IMR-90 (cell line): ENCODE measurements at regions not wholly inside any gene's neighbourhood (a gene's known extent, or its start where the extent isn't known, plus 50 kb on each side); places are given as distances from the start of the nearest gene placed in this dataset.

ENCODE experiments used
- ATAC-seq: fragments of 200-7000 bp; cut with Tn5 transposase; 2 replicates; pipeline ENCODE4 v1.9.1; 2020; ENCODE audit warnings: low read depth, mild to moderate bottlenecking, moderate library complexity
- BruUV-seq: library from RNA; stranded (reverse); fragments of 400-500 nt; replicated peaks from 2 replicates; lab custom pipeline; 2021; lab: Mats Ljungman, UMichigan
- CTCF ChIA-PET: fragments of 300-600 bp; formaldehyde crosslinking; extraction: SDS; loops from one replicate; lab custom pipeline; 2021; ENCODE audit warnings: antibody characterized with exemption; lab: Yijun Ruan, JAX
- POLR2A ChIA-PET: fragments of 300-600 bp; sonication (Branson Sonifier 250); formaldehyde crosslinking; loops from one replicate; lab custom pipeline; 2022; ENCODE audit warnings: antibody characterized with exemption; ENCODE audit not compliant: unreplicated experiment; lab: Charles Lee
- DNase-seq: peaks from one replicate; pipeline ENCODE4 v3.0.0; 2013
- H2AFZ ChIP-seq: replicated peaks from 2 replicates; pipeline ENCODE3; 2013; ENCODE audit warnings: low read length, mild to moderate bottlenecking; ENCODE audit not compliant: poor library complexity
- H2AK5ac ChIP-seq: 2 replicates; pipeline ENCODE4 v1.6.1; 2013; ENCODE audit warnings: low read depth, low read length, inconsistent platforms
- H2AK9ac ChIP-seq: replicated peaks from 2 replicates; pipeline ENCODE3; 2013; ENCODE audit warnings: mild to moderate bottlenecking, low read depth, low read length, moderate library complexity; ENCODE audit not compliant: poor library complexity
- H2BK120ac ChIP-seq: 2 replicates; pipeline ENCODE4 v1.6.1; 2013; ENCODE audit warnings: low read depth, low read length, inconsistent platforms
- H2BK15ac ChIP-seq: 3 replicates; pipeline ENCODE4 v1.6.1; 2013; ENCODE audit warnings: low read depth, low read length, inconsistent platforms
- H2BK20ac ChIP-seq: 2 replicates; pipeline ENCODE4 v1.6.1; 2013; ENCODE audit warnings: low read depth, mild to moderate bottlenecking, inconsistent platforms, low read length, moderate library complexity
- H2BK5ac ChIP-seq: 2 replicates; pipeline ENCODE4 v1.6.1; 2013; ENCODE audit warnings: mild to moderate bottlenecking, low read depth, low read length, inconsistent platforms; ENCODE audit not compliant: poor library complexity, severe bottlenecking
- H3K14ac ChIP-seq: replicated peaks from 2 replicates; pipeline ENCODE4 v1.6.1; 2013; ENCODE audit warnings: low read depth, low read length, inconsistent platforms
- H3K18ac ChIP-seq: 2 replicates; pipeline ENCODE4 v1.6.1; 2013; ENCODE audit warnings: low read depth, low read length, control low read depth
- H3K23ac ChIP-seq: 2 replicates; pipeline ENCODE4 v1.6.1; 2013; ENCODE audit warnings: low read depth, low read length, inconsistent platforms
- H3K27ac ChIP-seq: 2 replicates; pipeline ENCODE4 v1.5.1; 2013; ENCODE audit warnings: mild to moderate bottlenecking, control low read depth, low read length; ENCODE audit not compliant: insufficient read depth
- H3K27me3 ChIP-seq: 2 replicates; pipeline ENCODE4 v1.6.1; 2013; ENCODE audit warnings: low read length; ENCODE audit not compliant: control insufficient read depth, insufficient read depth
- H3K36me3 ChIP-seq: 2 replicates; pipeline ENCODE4 v1.6.1; 2013; ENCODE audit warnings: low read length, mixed read lengths; ENCODE audit not compliant: control insufficient read depth, insufficient read depth
- H3K4ac ChIP-seq: 2 replicates; pipeline ENCODE4 v1.6.1; 2013; ENCODE audit warnings: low read depth, low read length, inconsistent platforms
- H3K4me1 ChIP-seq: 2 replicates; pipeline ENCODE4 v1.6.1; 2013; ENCODE audit warnings: low read length, mixed read lengths; ENCODE audit not compliant: control insufficient read depth, insufficient read depth
- H3K4me2 ChIP-seq: 2 replicates; pipeline ENCODE4 v1.6.1; 2013; ENCODE audit warnings: low read depth, mild to moderate bottlenecking, control low read depth, low read length, moderate library complexity
- H3K4me3 ChIP-seq: 2 replicates; pipeline ENCODE4 v1.5.1; 2013; ENCODE audit warnings: low read depth, mild to moderate bottlenecking, control low read depth, low read length, moderate library complexity; ENCODE audit not compliant: insufficient read depth
- H3K56ac ChIP-seq: 2 replicates; pipeline ENCODE4 v1.6.1; 2013; ENCODE audit warnings: low read length, inconsistent platforms; ENCODE audit not compliant: insufficient read depth; ENCODE audit errors: extremely low read depth
- H3K79me1 ChIP-seq, 2 experiments: 2 replicates each; pipeline ENCODE4 v1.6.1; 2013; ENCODE audit warnings: low read length in 2 of 2, inconsistent platforms in 1 of 2, low read depth in 1 of 2
- H3K9ac ChIP-seq: 2 replicates; pipeline ENCODE4 v1.6.1; 2013; ENCODE audit warnings: low read depth, low read length, control low read depth
- H3K9me1 ChIP-seq: 2 replicates; pipeline ENCODE4 v1.6.1; 2013; ENCODE audit warnings: low read length, inconsistent platforms; ENCODE audit not compliant: insufficient read depth
- H3K9me3 ChIP-seq: 2 replicates; pipeline ENCODE4 v1.6.1; 2013; ENCODE audit warnings: low read length; ENCODE audit not compliant: control insufficient read depth, insufficient read depth
- H4K20me1 ChIP-seq: 2 replicates; pipeline ENCODE4 v1.6.1; 2013; ENCODE audit warnings: low read length, inconsistent platforms; ENCODE audit not compliant: insufficient read depth
- H4K5ac ChIP-seq: 2 replicates; pipeline ENCODE4 v1.6.1; 2013; ENCODE audit warnings: mild to moderate bottlenecking, low read depth, low read length, control low read depth
- H4K8ac ChIP-seq, 2 experiments: 2 replicates each; pipeline ENCODE4 v1.6.1; 2013; ENCODE audit warnings: low read depth in 2 of 2, low read length in 2 of 2, control low read depth in 1 of 2, inconsistent platforms in 1 of 2
- H4K91ac ChIP-seq: 2 replicates; pipeline ENCODE4 v1.6.1; 2013; ENCODE audit warnings: low read depth, low read length, inconsistent platforms; ENCODE audit not compliant: insufficient read depth
- BHLHE40 ChIP-seq: fragments of 150-350 bp; IDR thresholded peaks from 2 replicates; pipeline ENCODE4 v1.6.1; 2016; ENCODE audit warnings: mild to moderate bottlenecking, low read depth, low read length
- CEBPB ChIP-seq: IDR thresholded peaks from 2 replicates; pipeline ENCODE4 v1.6.1; 2012; ENCODE audit warnings: low read depth, low read length, improper control_type of control experiment
- FOS ChIP-seq: fragments of 150-350 bp; IDR thresholded peaks from 2 replicates; pipeline ENCODE4 v1.6.1; 2016; ENCODE audit warnings: low read depth, low read length
- MAZ ChIP-seq: IDR thresholded peaks from 2 replicates; pipeline ENCODE4 v1.6.1; 2012; ENCODE audit warnings: low read depth, mild to moderate bottlenecking, low read length, improper control_type of control experiment, moderate library complexity, borderline replicate concordance
- MXI1 ChIP-seq: IDR thresholded peaks from 2 replicates; pipeline ENCODE4 v1.6.1; 2012; ENCODE audit warnings: low read depth, mild to moderate bottlenecking, low read length, moderate library complexity, borderline replicate concordance
- NFE2L2 ChIP-seq: fragments of 150-350 bp; IDR thresholded peaks from 2 replicates; pipeline ENCODE4 v1.6.1; 2016; ENCODE audit warnings: low read depth, mild to moderate bottlenecking, low read length
- POLR2A ChIP-seq: IDR thresholded peaks from 2 replicates; pipeline ENCODE4 v1.6.1; 2012; ENCODE audit warnings: mild to moderate bottlenecking, low read depth, low read length
- RAD21 ChIP-seq: IDR thresholded peaks from 2 replicates; pipeline ENCODE4 v1.6.1; 2012; ENCODE audit warnings: low read length, improper control_type of control experiment
- RCOR1 ChIP-seq: IDR thresholded peaks from 2 replicates; pipeline ENCODE4 v1.6.1; 2012; ENCODE audit warnings: mild to moderate bottlenecking, low read length, improper control_type of control experiment; ENCODE audit not compliant: insufficient replicate concordance
- RFX5 ChIP-seq: IDR thresholded peaks from 2 replicates; pipeline ENCODE4 v1.8.0; 2012; ENCODE audit warnings: low read depth, mild to moderate bottlenecking, low read length, moderate library complexity
- WGBS, 2 experiments: methylation state at CpG; one replicate each; pipeline versions ENCODE4 v1.1.5 to v1.1.7; 2013; ENCODE audit warnings: missing lambda C conversion rate in 2 of 2; ENCODE audit not compliant: insufficient read length in 1 of 2; ENCODE audit errors: extremely low coverage in 2 of 2; 5-methylcytosine and 5-hydroxymethylcytosine counted together
- dilution Hi-C: fragments of 300-500 bp; cut with HindIII; formaldehyde crosslinking; loops from one replicate; pipeline ENCODE4 v1.14.3; 2018; ENCODE audit warnings: low sequenced_read_pairs; ENCODE audit not compliant: unreplicated experiment
- in situ Hi-C: fragments of 300-500 bp; cut with MboI; formaldehyde crosslinking; loops from 3 replicates; pipeline ENCODE4 v1.14.3; 2019; ENCODE audit warnings: low sequenced_read_pairs, inconsistent platforms, mixed read lengths
- intact Hi-C: fragments of 100-400 bp; cut with micrococcal nuclease; formaldehyde crosslinking; loops from 2 replicates; pipeline ENCODE4 v1.10.0; 2022
- TF ChIP-seq, protein P1 (sequence below): conservative IDR thresholded peaks from 2 replicates; pipeline ENCODE4 v1.5.1; 2012; ENCODE audit warnings: mild to moderate bottlenecking, low read depth, low read length, improper control_type of control experiment
- TF ChIP-seq, protein P2 (sequence below): fragments of 150-350 bp; IDR thresholded peaks from 2 replicates; pipeline ENCODE4 v1.6.1; 2016; ENCODE audit warnings: low read depth, mild to moderate bottlenecking, low read length, moderate library complexity, borderline replicate concordance

GRCh38 chr5:58009754-58010153 lies 450.1 kb downstream of the PLK2 start:
- no TSS peak for BruUV-seq
- H3K9me1 ChIP-seq: no peaks in the 10 kb centered on the region
- no peak overlapping the region for H2BK120ac ChIP-seq
- H2BK15ac ChIP-seq: no peak overlapping the region
- dilution Hi-C loops (no loop called here), intact Hi-C loops (no loop called here), in situ Hi-C loops (no loop called here)
- H4K91ac ChIP-seq: no peak overlapping the region
- no peak overlapping the region for H2BK5ac ChIP-seq
- H4K5ac ChIP-seq: no peak overlapping the region
- H3K4ac ChIP-seq: no peak overlapping the region
- H3K56ac ChIP-seq: no peak overlapping the region
- H3K4me2 ChIP-seq: no peak overlapping the region
- no peak overlapping the region for H4K8ac ChIP-seq
- H3K9ac ChIP-seq: no peak overlapping the region
- H3K36me3 ChIP-seq: no peaks in the 10 kb centered on the region
- H3K9me3 ChIP-seq: no peaks in the 10 kb centered on the region
- no CpG with 5 or more reads among the region's 2 CpGs for WGBS, 2 experiments
- no peaks in the 10 kb centered on the region for H4K20me1 ChIP-seq
- ChIA-PET CTCF (interaction anchor here (1.0 kb wide), 1 partner anchor 15 kb away, joined by 3 read pairs; no protein-coding TSS in a partner anchor), POLR2A (no interaction called here)
- no peak overlapping the region for H3K14ac ChIP-seq
- no peak overlapping the region for H3K23ac ChIP-seq
- H3K18ac ChIP-seq: no peak overlapping the region
- no peaks in the 10 kb centered on the region for H3K79me1 ChIP-seq
- no peak overlapping the region for H2AK9ac ChIP-seq
- TF ChIP-seq FOS (no peak), MXI1 (no peak), RCOR1 (no peak), MAZ (no peak), POLR2A (no peak), RFX5 (no peak), RAD21 (no peak), CEBPB (no peak), BHLHE40 (no peak), NFE2L2 (no peak)
- TF ChIP-seq, protein P1, sequence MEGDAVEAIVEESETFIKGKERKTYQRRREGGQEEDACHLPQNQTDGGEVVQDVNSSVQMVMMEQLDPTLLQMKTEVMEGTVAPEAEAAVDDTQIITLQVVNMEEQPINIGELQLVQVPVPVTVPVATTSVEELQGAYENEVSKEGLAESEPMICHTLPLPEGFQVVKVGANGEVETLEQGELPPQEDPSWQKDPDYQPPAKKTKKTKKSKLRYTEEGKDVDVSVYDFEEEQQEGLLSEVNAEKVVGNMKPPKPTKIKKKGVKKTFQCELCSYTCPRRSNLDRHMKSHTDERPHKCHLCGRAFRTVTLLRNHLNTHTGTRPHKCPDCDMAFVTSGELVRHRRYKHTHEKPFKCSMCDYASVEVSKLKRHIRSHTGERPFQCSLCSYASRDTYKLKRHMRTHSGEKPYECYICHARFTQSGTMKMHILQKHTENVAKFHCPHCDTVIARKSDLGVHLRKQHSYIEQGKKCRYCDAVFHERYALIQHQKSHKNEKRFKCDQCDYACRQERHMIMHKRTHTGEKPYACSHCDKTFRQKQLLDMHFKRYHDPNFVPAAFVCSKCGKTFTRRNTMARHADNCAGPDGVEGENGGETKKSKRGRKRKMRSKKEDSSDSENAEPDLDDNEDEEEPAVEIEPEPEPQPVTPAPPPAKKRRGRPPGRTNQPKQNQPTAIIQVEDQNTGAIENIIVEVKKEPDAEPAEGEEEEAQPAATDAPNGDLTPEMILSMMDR: no peak
- TF ChIP-seq, protein P2, sequence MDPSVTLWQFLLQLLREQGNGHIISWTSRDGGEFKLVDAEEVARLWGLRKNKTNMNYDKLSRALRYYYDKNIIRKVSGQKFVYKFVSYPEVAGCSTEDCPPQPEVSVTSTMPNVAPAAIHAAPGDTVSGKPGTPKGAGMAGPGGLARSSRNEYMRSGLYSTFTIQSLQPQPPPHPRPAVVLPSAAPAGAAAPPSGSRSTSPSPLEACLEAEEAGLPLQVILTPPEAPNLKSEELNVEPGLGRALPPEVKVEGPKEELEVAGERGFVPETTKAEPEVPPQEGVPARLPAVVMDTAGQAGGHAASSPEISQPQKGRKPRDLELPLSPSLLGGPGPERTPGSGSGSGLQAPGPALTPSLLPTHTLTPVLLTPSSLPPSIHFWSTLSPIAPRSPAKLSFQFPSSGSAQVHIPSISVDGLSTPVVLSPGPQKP: no peak
- H3K27me3 ChIP-seq: no peaks in the 10 kb centered on the region
- H2AFZ ChIP-seq: no peak overlapping the region
- H2AK5ac ChIP-seq: no peak overlapping the region
- H2BK20ac ChIP-seq: no peak overlapping the region
- H3K4me3 ChIP-seq: no peak overlapping the region
- DNase-seq (no peak), ATAC-seq (no peak)
- H3K4me1 ChIP-seq: no peaks in the 10 kb centered on the region
- no peak overlapping the region for H3K27ac ChIP-seq
